ENCODE measurements at regions not wholly inside any gene's neighbourhood (a gene's known extent, or its start where the extent isn't known, plus 50 kb on each side); places are given as distances from the start of the nearest gene placed in this dataset.

- no peak overlapping the region for H3K4me3 ChIP-seq (ENCODE audit: low read depth, low read length)
- TF ChIP-seq, protein P1, sequence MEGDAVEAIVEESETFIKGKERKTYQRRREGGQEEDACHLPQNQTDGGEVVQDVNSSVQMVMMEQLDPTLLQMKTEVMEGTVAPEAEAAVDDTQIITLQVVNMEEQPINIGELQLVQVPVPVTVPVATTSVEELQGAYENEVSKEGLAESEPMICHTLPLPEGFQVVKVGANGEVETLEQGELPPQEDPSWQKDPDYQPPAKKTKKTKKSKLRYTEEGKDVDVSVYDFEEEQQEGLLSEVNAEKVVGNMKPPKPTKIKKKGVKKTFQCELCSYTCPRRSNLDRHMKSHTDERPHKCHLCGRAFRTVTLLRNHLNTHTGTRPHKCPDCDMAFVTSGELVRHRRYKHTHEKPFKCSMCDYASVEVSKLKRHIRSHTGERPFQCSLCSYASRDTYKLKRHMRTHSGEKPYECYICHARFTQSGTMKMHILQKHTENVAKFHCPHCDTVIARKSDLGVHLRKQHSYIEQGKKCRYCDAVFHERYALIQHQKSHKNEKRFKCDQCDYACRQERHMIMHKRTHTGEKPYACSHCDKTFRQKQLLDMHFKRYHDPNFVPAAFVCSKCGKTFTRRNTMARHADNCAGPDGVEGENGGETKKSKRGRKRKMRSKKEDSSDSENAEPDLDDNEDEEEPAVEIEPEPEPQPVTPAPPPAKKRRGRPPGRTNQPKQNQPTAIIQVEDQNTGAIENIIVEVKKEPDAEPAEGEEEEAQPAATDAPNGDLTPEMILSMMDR (IDR thresholded peaks at IDR 0.05; ENCODE audit: low read depth, low read length), result no peak
These were observed 98.2 kb upstream of the SLC22A11 start for GRCh38 chr11:64457416-64458010.

- TF ChIP-seq, protein P1 (IDR thresholded peaks at IDR 0.05; ENCODE audit: low read depth, low read length), result no peak
- no peak overlapping the region for H3K4me3 ChIP-seq (ENCODE audit: low read depth, low read length)
These were observed 96.7 kb upstream of the SLC22A11 start for GRCh38 chr11:64458997-64459396.

DNA sequence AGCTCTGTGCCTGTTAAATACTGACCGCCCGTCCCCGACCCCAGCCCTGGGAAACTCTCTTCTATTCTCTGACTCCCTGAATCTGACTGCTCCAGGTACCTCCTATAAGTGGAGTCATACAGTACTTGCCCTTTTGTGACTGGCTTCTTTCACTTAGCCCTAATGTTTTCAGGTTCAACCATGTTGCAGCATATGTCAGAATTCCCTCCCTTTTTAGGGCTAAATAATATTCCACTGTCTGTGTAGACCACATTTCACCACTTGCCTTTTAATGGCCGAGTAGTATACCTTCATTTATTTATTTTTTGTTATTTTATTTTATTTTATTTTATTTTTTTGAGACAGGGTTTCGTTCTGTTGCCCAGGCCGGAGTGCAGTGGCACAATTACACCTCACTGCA, 96.1 kb upstream of the SLC22A11 start:
- TF ChIP-seq, protein P1 (IDR thresholded peaks at IDR 0.05; ENCODE audit: low read depth, low read length), result no peak
- no peak overlapping the region for H3K4me3 ChIP-seq (ENCODE audit: low read depth, low read length)

DNA sequence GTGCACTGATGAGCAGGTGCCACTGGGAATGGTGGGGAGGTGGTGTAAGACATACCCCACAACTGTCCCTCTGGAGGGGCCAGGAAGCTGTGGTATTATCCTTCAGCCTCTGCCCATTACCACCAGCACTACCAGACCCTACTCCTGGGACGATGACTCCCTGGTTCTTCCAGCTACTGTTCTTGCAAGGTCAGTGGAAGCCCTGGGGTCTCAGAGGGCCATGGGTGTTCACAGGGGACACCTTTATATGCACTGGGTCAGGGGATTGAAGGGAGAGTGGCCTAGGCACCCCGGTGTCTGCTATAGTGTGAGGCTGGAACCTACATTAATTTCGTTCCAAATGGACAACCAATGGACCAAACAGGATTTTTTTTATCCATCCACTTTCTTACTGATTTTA, 94.7 kb upstream of the SLC22A11 start:
- H3K4me3 ChIP-seq (ENCODE audit: low read depth, low read length), result no peak overlapping the region
- TF ChIP-seq, protein P1 (IDR thresholded peaks at IDR 0.05; ENCODE audit: low read depth, low read length), result no peak

- H3K4me3 ChIP-seq (ENCODE audit: low read depth, low read length), result no peak overlapping the region
- TF ChIP-seq, protein P1 (IDR thresholded peaks at IDR 0.05; ENCODE audit: low read depth, low read length), result no peak
These were observed 89.5 kb upstream of the SLC22A11 start for GRCh38 chr11:64466115-64466718.

DNA sequence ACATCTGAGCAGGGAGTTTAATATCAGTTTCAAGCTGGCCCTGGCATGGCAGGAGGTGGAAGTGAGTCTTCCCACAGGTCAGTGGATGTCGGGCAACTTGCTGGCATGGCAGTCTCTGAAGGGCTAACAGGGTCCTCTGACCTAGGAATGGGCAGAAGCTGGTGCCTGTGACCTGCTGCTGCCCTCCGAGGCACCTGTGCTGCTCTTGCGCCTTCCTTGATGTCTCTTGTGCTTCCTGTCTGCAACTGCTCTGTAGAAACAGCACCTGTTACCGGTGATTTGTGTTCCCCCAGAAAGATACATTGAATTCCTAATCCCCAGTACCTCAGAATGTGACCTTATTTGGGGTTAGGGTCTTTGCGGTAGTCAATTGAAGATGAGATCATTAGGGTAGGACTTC, 86.5 kb upstream of the SLC22A11 start:
- TF ChIP-seq, protein P1 (IDR thresholded peaks at IDR 0.05; ENCODE audit: low read depth, low read length), result no peak
- H3K4me3 ChIP-seq (ENCODE audit: low read depth, low read length), result no peak overlapping the region

- TF ChIP-seq, protein P1 (IDR thresholded peaks at IDR 0.05; ENCODE audit: low read depth, low read length), result no peak
- no peak overlapping the region for H3K4me3 ChIP-seq (ENCODE audit: low read depth, low read length)
These were observed 82.9 kb upstream of the SLC22A11 start for GRCh38 chr11:64472593-64473455.

All from WI38 (cell line).